ENCODE measurements at regions not wholly inside any gene's neighbourhood (a gene's known extent, or its start where the extent isn't known, plus 50 kb on each side); places are given as distances from the start of the nearest gene placed in this dataset.

DNA sequence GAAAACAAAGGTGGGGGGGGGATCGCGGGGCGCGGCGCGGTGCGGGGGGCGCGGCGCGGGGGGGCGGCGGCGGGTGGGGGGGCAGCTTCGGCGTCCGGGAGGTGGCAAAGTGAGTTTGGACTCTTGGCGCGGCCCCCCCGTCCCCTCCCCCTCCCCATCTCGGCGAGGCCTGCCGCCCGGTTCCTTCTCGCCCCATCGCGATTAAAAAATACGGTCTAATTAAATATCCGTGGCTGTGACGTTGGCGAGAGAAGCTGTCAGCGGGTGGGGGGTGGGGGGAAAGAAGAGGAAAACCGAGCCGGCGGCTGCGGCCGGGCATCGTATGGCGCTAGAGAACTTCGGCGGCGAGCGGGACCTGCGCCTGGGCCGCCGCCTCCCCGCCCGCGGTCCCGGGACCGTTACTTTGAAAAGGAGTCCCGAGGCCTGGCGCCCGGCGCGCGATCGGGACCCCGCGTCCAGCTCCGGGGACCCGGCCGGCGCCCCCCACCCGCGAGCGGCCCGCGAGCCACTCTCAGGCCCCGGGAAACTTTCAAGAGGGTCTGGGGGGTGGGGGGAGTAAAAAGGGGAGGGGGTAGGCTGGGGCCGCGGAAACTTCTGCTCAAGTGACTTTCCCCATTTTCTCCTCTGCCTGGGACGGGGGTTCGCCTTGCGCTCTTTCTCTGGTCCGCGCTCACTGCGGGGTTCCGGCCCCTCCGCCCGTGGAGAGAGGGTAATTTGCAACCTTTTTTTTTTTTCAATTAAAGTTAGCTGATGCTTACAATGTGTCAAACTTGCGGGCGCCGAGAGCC lies 146.3 kb upstream of the ZNF536 start:
- TF ChIP-seq, protein P1, sequence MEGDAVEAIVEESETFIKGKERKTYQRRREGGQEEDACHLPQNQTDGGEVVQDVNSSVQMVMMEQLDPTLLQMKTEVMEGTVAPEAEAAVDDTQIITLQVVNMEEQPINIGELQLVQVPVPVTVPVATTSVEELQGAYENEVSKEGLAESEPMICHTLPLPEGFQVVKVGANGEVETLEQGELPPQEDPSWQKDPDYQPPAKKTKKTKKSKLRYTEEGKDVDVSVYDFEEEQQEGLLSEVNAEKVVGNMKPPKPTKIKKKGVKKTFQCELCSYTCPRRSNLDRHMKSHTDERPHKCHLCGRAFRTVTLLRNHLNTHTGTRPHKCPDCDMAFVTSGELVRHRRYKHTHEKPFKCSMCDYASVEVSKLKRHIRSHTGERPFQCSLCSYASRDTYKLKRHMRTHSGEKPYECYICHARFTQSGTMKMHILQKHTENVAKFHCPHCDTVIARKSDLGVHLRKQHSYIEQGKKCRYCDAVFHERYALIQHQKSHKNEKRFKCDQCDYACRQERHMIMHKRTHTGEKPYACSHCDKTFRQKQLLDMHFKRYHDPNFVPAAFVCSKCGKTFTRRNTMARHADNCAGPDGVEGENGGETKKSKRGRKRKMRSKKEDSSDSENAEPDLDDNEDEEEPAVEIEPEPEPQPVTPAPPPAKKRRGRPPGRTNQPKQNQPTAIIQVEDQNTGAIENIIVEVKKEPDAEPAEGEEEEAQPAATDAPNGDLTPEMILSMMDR (conservative IDR thresholded peaks at IDR 0.05; ENCODE audit: low read depth, low read length): no peak
- TF ChIP-seq EZH2 (IDR thresholded peaks at IDR 0.05; ENCODE audit: borderline replicate concordance, low read depth, low read length, poor library complexity, severe bottlenecking): no peak
